K562 (cell line): ENCODE measurements at regions not wholly inside any gene's neighbourhood (a gene's known extent, or its start where the extent isn't known, plus 50 kb on each side); places are given as distances from the start of the nearest gene placed in this dataset.

Experiments
- CHD2 ChIP-seq: IDR thresholded peaks from 2 replicates; pipeline ENCODE4 v1.6.1; 2011; ENCODE audit warnings: low read depth, low read length
- EGR1 ChIP-seq: fragments of 450-650 bp; conservative IDR thresholded peaks from 2 replicates; pipeline ENCODE4 v1.6.1; 2017; ENCODE audit warnings: mild to moderate bottlenecking
- ETV5 ChIP-seq: sonication (generic); formaldehyde crosslinking; IDR thresholded peaks from 2 replicates; pipeline ENCODE4 v1.4.0; 2020; ENCODE audit warnings: low read depth, mild to moderate bottlenecking, missing genetic modification reagents
- EZH2 ChIP-seq: IDR thresholded peaks from 2 replicates; pipeline ENCODE4 v1.6.1; 2012; ENCODE audit warnings: low read depth, mild to moderate bottlenecking, inconsistent platforms, low read length, borderline replicate concordance
- GTF2F1 ChIP-seq: IDR thresholded peaks from 2 replicates; pipeline ENCODE4 v1.6.1; 2011; ENCODE audit warnings: low read depth, low read length, improper control_type of control experiment
- MED1 ChIP-seq: sonication (generic); formaldehyde crosslinking; IDR thresholded peaks from 2 replicates; pipeline ENCODE4 v1.8.1; 2023; ENCODE audit warnings: missing genetic modification reagents, borderline replicate concordance
- POLR2AphosphoS5 ChIP-seq: IDR thresholded peaks from 2 replicates; pipeline ENCODE4 v1.6.1; 2011; ENCODE audit warnings: mild to moderate bottlenecking, low read depth, low read length, moderate library complexity; ENCODE audit not compliant: control insufficient read depth, insufficient read depth
- ZNF175 ChIP-seq: fragments of 200-800 bp; sonication (Bioruptor generic); IDR thresholded peaks from 2 replicates; pipeline ENCODE4 v1.6.1; 2016; ENCODE audit warnings: low read depth, mild to moderate bottlenecking, missing genetic modification characterization, missing compliant biosample characterization
- TF ChIP-seq, protein P1 (sequence below): fragments of 450-650 bp; IDR thresholded peaks from 2 replicates; pipeline ENCODE4 v1.6.1; 2016; ENCODE audit warnings: antibody characterized with exemption
- TF ChIP-seq, protein P2 (sequence below), 3 experiments: IDR thresholded peaks in 2 of 3; conservative IDR thresholded peaks in 1 of 3; 2 replicates each; pipeline ENCODE4 v1.5.1; 2011 to 2012; ENCODE audit warnings: low read length in 3 of 3, mild to moderate bottlenecking in 3 of 3, control low read depth in 2 of 3, improper control_type of control experiment in 1 of 3, inconsistent platforms in 1 of 3, low read depth in 1 of 3, mixed read lengths in 1 of 3, moderate library complexity in 1 of 3; ENCODE audit not compliant: insufficient read depth in 2 of 3

DNA sequence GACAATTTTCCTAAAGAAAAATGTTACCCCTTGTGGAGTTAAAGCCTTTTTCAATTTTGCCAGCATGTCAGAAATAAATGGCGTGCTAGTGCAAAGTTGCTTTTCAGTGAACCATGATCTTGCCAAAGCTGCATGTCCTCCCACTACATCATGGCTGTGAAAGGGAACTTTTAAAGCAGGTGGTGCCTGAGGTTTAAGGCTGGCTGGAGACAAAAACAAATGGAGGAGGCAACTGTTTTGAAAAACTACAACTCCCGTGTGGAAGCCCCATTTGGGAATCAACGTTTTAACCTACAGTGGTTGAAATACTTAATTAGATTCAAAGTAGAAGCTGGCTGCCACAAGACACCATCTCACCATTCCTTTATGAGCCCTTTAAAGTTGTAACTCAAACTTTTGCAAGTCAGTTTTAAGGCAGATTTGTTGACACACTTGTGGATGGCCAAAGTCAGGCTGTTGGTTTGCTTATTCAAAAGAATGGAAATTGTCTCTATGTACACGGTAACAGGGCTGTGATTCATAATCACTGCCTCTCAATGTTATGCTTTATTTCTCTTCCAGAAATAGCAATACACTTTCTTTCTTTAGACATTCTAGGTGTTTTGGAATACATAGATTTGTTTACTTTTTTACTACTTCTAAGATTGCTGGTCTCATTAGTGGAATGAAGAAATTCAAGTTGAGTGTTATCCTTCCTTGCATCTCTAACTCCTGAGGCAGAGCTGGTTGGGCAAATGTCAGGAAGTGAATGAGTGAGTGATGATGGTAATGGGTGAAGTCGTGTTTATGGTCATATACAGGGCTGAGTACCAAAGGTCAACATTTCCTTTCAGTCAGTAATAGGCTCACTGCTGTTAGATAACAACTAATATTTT lies 196.4 kb upstream of the GMDS start:
- no peak for TF ChIP-seq ETV5
- TF ChIP-seq, protein P1, sequence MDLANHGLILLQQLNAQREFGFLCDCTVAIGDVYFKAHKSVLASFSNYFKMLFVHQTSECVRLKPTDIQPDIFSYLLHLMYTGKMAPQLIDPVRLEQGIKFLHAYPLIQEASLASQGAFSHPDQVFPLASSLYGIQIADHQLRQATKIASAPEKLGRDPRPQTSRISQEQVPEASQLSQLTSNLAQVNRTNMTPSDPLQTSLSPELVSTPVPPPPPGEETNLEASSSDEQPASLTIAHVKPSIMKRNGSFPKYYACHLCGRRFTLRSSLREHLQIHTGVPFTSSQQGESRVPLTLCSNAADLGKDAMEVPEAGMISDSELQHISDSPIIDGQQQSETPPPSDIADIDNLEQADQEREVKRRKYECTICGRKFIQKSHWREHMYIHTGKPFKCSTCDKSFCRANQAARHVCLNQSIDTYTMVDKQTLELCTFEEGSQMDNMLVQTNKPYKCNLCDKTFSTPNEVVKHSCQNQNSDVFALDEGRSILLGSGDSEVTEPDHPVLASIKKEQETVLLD: no peak
- TF ChIP-seq EZH2: no peak
- TF ChIP-seq EGR1: no peak
- TF ChIP-seq, protein P2, sequence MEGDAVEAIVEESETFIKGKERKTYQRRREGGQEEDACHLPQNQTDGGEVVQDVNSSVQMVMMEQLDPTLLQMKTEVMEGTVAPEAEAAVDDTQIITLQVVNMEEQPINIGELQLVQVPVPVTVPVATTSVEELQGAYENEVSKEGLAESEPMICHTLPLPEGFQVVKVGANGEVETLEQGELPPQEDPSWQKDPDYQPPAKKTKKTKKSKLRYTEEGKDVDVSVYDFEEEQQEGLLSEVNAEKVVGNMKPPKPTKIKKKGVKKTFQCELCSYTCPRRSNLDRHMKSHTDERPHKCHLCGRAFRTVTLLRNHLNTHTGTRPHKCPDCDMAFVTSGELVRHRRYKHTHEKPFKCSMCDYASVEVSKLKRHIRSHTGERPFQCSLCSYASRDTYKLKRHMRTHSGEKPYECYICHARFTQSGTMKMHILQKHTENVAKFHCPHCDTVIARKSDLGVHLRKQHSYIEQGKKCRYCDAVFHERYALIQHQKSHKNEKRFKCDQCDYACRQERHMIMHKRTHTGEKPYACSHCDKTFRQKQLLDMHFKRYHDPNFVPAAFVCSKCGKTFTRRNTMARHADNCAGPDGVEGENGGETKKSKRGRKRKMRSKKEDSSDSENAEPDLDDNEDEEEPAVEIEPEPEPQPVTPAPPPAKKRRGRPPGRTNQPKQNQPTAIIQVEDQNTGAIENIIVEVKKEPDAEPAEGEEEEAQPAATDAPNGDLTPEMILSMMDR (IDR thresholded peaks at IDR 0.05 in 2 of 3, conservative IDR thresholded peaks at IDR 0.05 in 1 of 3; ENCODE audit: insufficient read depth in 2 of 3, low read depth in 1 of 3, low read length in 3 of 3): no peak
- no peak for TF ChIP-seq CHD2
- TF ChIP-seq POLR2AphosphoS5: no peak
- TF ChIP-seq GTF2F1: no peak
- TF ChIP-seq ZNF175 (CRISPR knock-in tag): no peak
- TF ChIP-seq MED1: no peak
